H1 (cell line): ENCODE measurements at regions not wholly inside any gene's neighbourhood (a gene's known extent, or its start where the extent isn't known, plus 50 kb on each side); places are given as distances from the start of the nearest gene placed in this dataset.

Experiments
- CTCF ChIA-PET: fragments of 300-600 bp; sonication (Branson Sonifier 250); formaldehyde crosslinking; loops from one replicate; lab custom pipeline; 2021; ENCODE audit not compliant: partially characterized antibody; lab: Charles Lee
- POLR2A ChIA-PET: fragments of 300-600 bp; sonication (Branson Sonifier 250); formaldehyde crosslinking; loops from one replicate; lab custom pipeline; 2021; ENCODE audit warnings: inconsistent platforms; ENCODE audit not compliant: partially characterized antibody; lab: Charles Lee
- DNase-seq, 2 experiments: peaks; one replicate each; pipeline versions ENCODE4 v3.0.0 to v3.0.0-alpha.2; 2010 to 2022; ENCODE audit warnings: low spot score in 2 of 2, low read depth in 1 of 2, mixed read lengths in 1 of 2
- FAIRE-seq: peaks from 2 replicates; lab custom pipeline; 2011; peaks lifted over from hg19 to GRCh38; lab: Jason Lieb, UNC
- H2AFZ ChIP-seq: 2 replicates; pipeline ENCODE4 v1.8.1; 2012; ENCODE audit warnings: low read length, inconsistent platforms
- H2AK5ac ChIP-seq: 2 replicates; pipeline ENCODE4 v1.6.1; 2013; ENCODE audit warnings: low read depth, low read length
- H2BK120ac ChIP-seq: replicated peaks from 2 replicates; pipeline ENCODE3; 2013; ENCODE audit warnings: low read depth, low read length, inconsistent platforms
- H2BK12ac ChIP-seq: 2 replicates; pipeline ENCODE4 v1.6.1; 2013; ENCODE audit warnings: low read depth, low read length
- H2BK15ac ChIP-seq: 2 replicates; pipeline ENCODE4 v1.6.1; 2013; ENCODE audit warnings: low read length
- H2BK20ac ChIP-seq: 2 replicates; pipeline ENCODE4 v1.6.1; 2013; ENCODE audit warnings: low read length
- H2BK5ac ChIP-seq: 2 replicates; pipeline ENCODE4 v1.6.1; 2013; ENCODE audit warnings: low read depth, low read length
- H3K14ac ChIP-seq: 2 replicates; pipeline ENCODE4 v1.6.1; 2013; ENCODE audit warnings: inconsistent platforms; ENCODE audit not compliant: insufficient read length
- H3K18ac ChIP-seq: 2 replicates; pipeline ENCODE4 v1.6.1; 2013; ENCODE audit warnings: low read length; ENCODE audit errors: extremely low read depth
- H3K23ac ChIP-seq: 2 replicates; pipeline ENCODE4 v1.6.1; 2013; ENCODE audit warnings: inconsistent platforms; ENCODE audit not compliant: insufficient read length
- H3K23me2 ChIP-seq: 2 replicates; pipeline ENCODE4 v1.6.1; 2013; ENCODE audit warnings: low read depth, low read length
- H3K27ac ChIP-seq: 2 replicates; pipeline ENCODE4 v1.6.1; 2011; ENCODE audit warnings: low read depth, low read length, inconsistent platforms
- H3K27me3 ChIP-seq, 4 experiments: replicated peaks in 1 of 4; 1 replicate in 1 of 4; 2 replicates in 3 of 4; pipeline versions ENCODE4 v1.6.1 to v1.8.1; 2011 to 2013; ENCODE audit warnings: low read length in 3 of 4, mild to moderate bottlenecking in 3 of 4, inconsistent platforms in 2 of 4, mixed read lengths in 2 of 4, moderate library complexity in 1 of 4; ENCODE audit not compliant: control insufficient read depth in 3 of 4, insufficient read depth in 3 of 4; ENCODE audit errors: extremely low read depth in 1 of 4
- H3K36me3 ChIP-seq, 4 experiments: 2 replicates each; pipeline versions ENCODE4 v1.6.1 to v1.8.1; 2011 to 2013; ENCODE audit warnings: mild to moderate bottlenecking in 4 of 4, low read length in 3 of 4, moderate library complexity in 2 of 4, control low read depth in 1 of 4, inconsistent platforms in 1 of 4; ENCODE audit not compliant: insufficient read depth in 4 of 4, control insufficient read depth in 2 of 4
- H3K4ac ChIP-seq: replicated peaks from 2 replicates; pipeline ENCODE3; 2013; ENCODE audit warnings: low read length, low read depth, mixed read lengths, inconsistent platforms; ENCODE audit not compliant: insufficient read length
- H3K4me1 ChIP-seq, 4 experiments: replicated peaks in 1 of 4; 1 replicate in 1 of 4; 2 replicates in 3 of 4; pipeline versions ENCODE4 v1.6.1 to v1.8.1; 2011 to 2013; ENCODE audit warnings: low read length in 3 of 4, inconsistent platforms in 2 of 4, mixed read lengths in 1 of 4; ENCODE audit not compliant: insufficient read depth in 4 of 4, control insufficient read depth in 3 of 4
- H3K4me2 ChIP-seq, 2 experiments: 2 replicates each; pipeline versions ENCODE4 v1.6.1 to v1.8.1; 2011 to 2013; ENCODE audit warnings: low read depth in 2 of 2, low read length in 2 of 2, control low read depth in 1 of 2, inconsistent platforms in 1 of 2, mild to moderate bottlenecking in 1 of 2; ENCODE audit not compliant: insufficient read depth in 1 of 2
- H3K4me3 ChIP-seq, 4 experiments: fragments of 200-600, 300-600 bp in 1 of 4; sonication (generic), shearing (Covaris generic), sonication (Bioruptor Twin) in 1 of 4; 2 replicates each; pipeline versions ENCODE4 v1.5.1 to v1.8.1; 2011 to 2016; ENCODE audit warnings: low read length in 4 of 4, low read depth in 3 of 4, control low read depth in 2 of 4, inconsistent platforms in 2 of 4, mild to moderate bottlenecking in 2 of 4, mixed read lengths in 1 of 4, moderate library complexity in 1 of 4; ENCODE audit not compliant: insufficient read depth in 2 of 4; ENCODE audit errors: extremely low read depth in 1 of 4
- H3K56ac ChIP-seq: replicated peaks from 2 replicates; pipeline ENCODE3; 2013; ENCODE audit warnings: low read depth, mild to moderate bottlenecking, mixed read lengths, low read length, inconsistent platforms; ENCODE audit not compliant: insufficient read length
- H3K79me1 ChIP-seq: 2 replicates; pipeline ENCODE4 v1.6.1; 2013; ENCODE audit warnings: low read depth, low read length, control low read depth
- H3K79me2 ChIP-seq, 2 experiments: 2 replicates each; pipeline versions ENCODE4 v1.6.1 to v1.8.1; 2012 to 2013; ENCODE audit warnings: low read length in 2 of 2, mild to moderate bottlenecking in 2 of 2, inconsistent platforms in 1 of 2; ENCODE audit not compliant: insufficient read depth in 2 of 2, control insufficient read depth in 1 of 2
- H3K9ac ChIP-seq, 4 experiments: replicated peaks in 1 of 4; 1 replicate in 1 of 4; 2 replicates in 3 of 4; pipeline versions ENCODE4 v1.6.1 to v1.8.1; 2011 to 2013; ENCODE audit warnings: low read depth in 3 of 4, low read length in 3 of 4, control low read depth in 2 of 4, mild to moderate bottlenecking in 2 of 4, moderate library complexity in 2 of 4, inconsistent platforms in 1 of 4; ENCODE audit errors: extremely low read depth in 1 of 4
- H3K9me3 ChIP-seq, 2 experiments: 2 replicates each; pipeline versions ENCODE4 v1.6.1 to v1.8.1; 2012 to 2013; ENCODE audit warnings: mild to moderate bottlenecking in 2 of 2, moderate library complexity in 2 of 2, control low read depth in 1 of 2, inconsistent platforms in 1 of 2, low read depth in 1 of 2, low read length in 1 of 2, mixed read lengths in 1 of 2; ENCODE audit not compliant: insufficient read depth in 2 of 2
- H4K20me1 ChIP-seq, 2 experiments: replicated peaks in 1 of 2; 2 replicates each; pipeline versions ENCODE3 to v1.8.1; 2011 to 2013; ENCODE audit warnings: inconsistent platforms in 2 of 2, low read length in 2 of 2, mild to moderate bottlenecking in 1 of 2; ENCODE audit not compliant: insufficient read depth in 2 of 2, control insufficient read depth in 1 of 2
- H4K5ac ChIP-seq: 2 replicates; pipeline ENCODE4 v1.6.1; 2013; ENCODE audit warnings: low read length, low read depth, mixed read lengths, inconsistent platforms; ENCODE audit not compliant: insufficient read length
- H4K8ac ChIP-seq: 2 replicates; pipeline ENCODE4 v1.8.0; 2013; ENCODE audit warnings: mild to moderate bottlenecking, moderate library complexity, low read length, inconsistent platforms; ENCODE audit not compliant: insufficient read depth; ENCODE audit errors: extremely low read depth
- H4K91ac ChIP-seq: replicated peaks from 2 replicates; pipeline ENCODE3; 2013; ENCODE audit warnings: low read length, mixed read lengths, inconsistent platforms; ENCODE audit not compliant: insufficient read length
- KDM1A ChIP-seq: fragments of 200-600, 300-600 bp; sonication (generic); IDR thresholded peaks from 2 replicates; pipeline ENCODE4 v1.7.1; 2016; ENCODE audit warnings: mild to moderate bottlenecking, low read length, borderline replicate concordance
- MAFK ChIP-seq: IDR thresholded peaks from 2 replicates; pipeline ENCODE4 v1.6.1; 2012; ENCODE audit warnings: low read depth, mild to moderate bottlenecking, improper control_type of control experiment, low read length
- WGBS, 2 experiments: shearing (Covaris generic) in 1 of 2; methylation state at CpG; one replicate each; pipeline versions ENCODE4 v1.1.6 to v1.1.7; 2013 to 2015; ENCODE audit warnings: low lambda C conversion rate in 2 of 2, mixed read lengths in 2 of 2, inconsistent platforms in 1 of 2, low coverage in 1 of 2, missing lambda C conversion rate in 1 of 2; ENCODE audit not compliant: insufficient replicate concordance in 2 of 2, insufficient coverage in 1 of 2, insufficient read length in 1 of 2; ENCODE audit errors: extremely low coverage in 1 of 2, missing lambda C conversion rate in 1 of 2; 5-methylcytosine and 5-hydroxymethylcytosine counted together

GRCh38 chr4:127131527-127131926 lies 501.2 kb upstream of the INTU start:
- no peak overlapping the region for H2AFZ ChIP-seq
- H3K18ac ChIP-seq: no peak overlapping the region
- H3K23ac ChIP-seq: no peak overlapping the region
- no peak overlapping the region for H4K8ac ChIP-seq
- H3K4me3 ChIP-seq: no peak overlapping the region
- no peaks in the 10 kb centered on the region for H3K23me2 ChIP-seq
- H3K27ac ChIP-seq: no peak overlapping the region
- H3K36me3 ChIP-seq: no peaks in the 10 kb centered on the region
- 89% methylated on average over 2 of the region's 2 CpGs; no CpG with 5 or more reads in 1 of the 2 experiments for WGBS, 2 experiments
- FAIRE-seq (no peak), DNase-seq (no peak)
- H2BK20ac ChIP-seq: no peak overlapping the region
- H2BK12ac ChIP-seq: no peak overlapping the region
- H2BK5ac ChIP-seq: no peak overlapping the region
- H3K56ac ChIP-seq: no peak overlapping the region
- no peaks in the 10 kb centered on the region for H3K27me3 ChIP-seq
- no peaks in the 10 kb centered on the region for H4K20me1 ChIP-seq
- POLR2A ChIA-PET: no interaction called here
- no peak overlapping the region for H2BK120ac ChIP-seq
- H3K9me3 ChIP-seq: no peaks in the 10 kb centered on the region
- H3K4me1 ChIP-seq: no peaks in the 10 kb centered on the region; a peak in 1 of 7 replicates
- H3K14ac ChIP-seq: no peak overlapping the region
- no peak overlapping the region for H4K5ac ChIP-seq
- H3K79me1 ChIP-seq: no peaks in the 10 kb centered on the region
- H4K91ac ChIP-seq: no peak overlapping the region
- H2BK15ac ChIP-seq: no peak overlapping the region
- H3K4me2 ChIP-seq: no peak overlapping the region
- no peaks in the 10 kb centered on the region for H3K79me2 ChIP-seq
- TF ChIP-seq MAFK (peak; percentile 89; the same call in 1 of the 2 replicates), KDM1A (no peak)
- TF ChIP-seq, all 59 proteins: peak for 1
- Histone ChIP-seq H2AK5ac (no peak overlapping the region), H3K4ac (no peak overlapping the region), H3K9ac (no peak overlapping the region)
- CTCF ChIA-PET: interaction anchor here (0.8 kb wide), 1 partner anchor 15 kb away, joined by 3 read pairs; no protein-coding TSS in a partner anchor
